Muscle of back (tissue), 3 donors: ENCODE measurements at regions not wholly inside any gene's neighbourhood (a gene's known extent, or its start where the extent isn't known, plus 50 kb on each side); places are given as distances from the start of the nearest gene placed in this dataset.

Experiments used
- DNase-seq, 3 donors: peaks; one replicate each; pipeline versions ENCODE4 v3.0.0 to v3.0.0-alpha.2; 2013

- peak in 1 of 3 donors; percentile 42 for DNase-seq
Observed at GRCh38 chr18:8943900-8944870, 158.3 kb upstream of the NDUFV2 start.

GRCh38 chr18:8944871-8945245 lies 157.6 kb upstream of the NDUFV2 start:
- no peak for DNase-seq

GRCh38 chr18:8945514-8945913 lies 157.0 kb upstream of the NDUFV2 start:
- DNase-seq = no peak

GRCh38 chr18:8946066-8946838 lies 156.2 kb upstream of the NDUFV2 start:
- peak in 1 of 3 donors; percentile 93 for DNase-seq

GRCh38 chr18:8947566-8947965 lies 154.9 kb upstream of the NDUFV2 start:
- no peak for DNase-seq

- no peak for DNase-seq
Observed at GRCh38 chr18:8948011-8948410, 154.5 kb upstream of the NDUFV2 start.

GRCh38 chr18:8948471-8949149 lies 153.9 kb upstream of the NDUFV2 start:
- peak; percentile 30 to 95 (median 57) for DNase-seq

- DNase-seq = peak in 2 of 3 donors; percentile 16 to 48
Observed at GRCh38 chr18:8949206-8949605, 153.3 kb upstream of the NDUFV2 start.

- DNase-seq = no peak
Observed at GRCh38 chr18:8951491-8951890, 151.0 kb upstream of the NDUFV2 start.

GRCh38 chr18:8952174-8952573 lies 150.3 kb upstream of the NDUFV2 start:
- no peak for DNase-seq

GRCh38 chr18:8952769-8953760 lies 149.4 kb upstream of the NDUFV2 start:
- DNase-seq = peak in 1 of 3 donors; percentile 80

GRCh38 chr18:8957731-8958130 lies 144.8 kb upstream of the NDUFV2 start:
- no peak for DNase-seq

- no peak for DNase-seq
Observed at GRCh38 chr18:8958660-8959059, 143.8 kb upstream of the NDUFV2 start.

- DNase-seq = no peak
Observed at GRCh38 chr18:8959551-8960135, 142.9 kb upstream of the NDUFV2 start.

GRCh38 chr18:8960740-8961657 lies 141.5 kb upstream of the NDUFV2 start:
- DNase-seq = peak in 1 of 3 donors; percentile 33

GRCh38 chr18:8962192-8962779 lies 140.2 kb upstream of the NDUFV2 start:
- DNase-seq = no peak

- no peak for DNase-seq
Observed at GRCh38 chr18:8962855-8963635, 139.5 kb upstream of the NDUFV2 start.

- no peak for DNase-seq
Observed at GRCh38 chr18:8963876-8964275, 138.6 kb upstream of the NDUFV2 start.
